ENCODE measurements at regions not wholly inside any gene's neighbourhood (a gene's known extent, or its start where the extent isn't known, plus 50 kb on each side); places are given as distances from the start of the nearest gene placed in this dataset.
"Not testable (repeated sequence)": the region's sequence is repeated elsewhere in the genome, so short reads cannot be mapped to it uniquely, and the experiment has no call there.

DNA sequence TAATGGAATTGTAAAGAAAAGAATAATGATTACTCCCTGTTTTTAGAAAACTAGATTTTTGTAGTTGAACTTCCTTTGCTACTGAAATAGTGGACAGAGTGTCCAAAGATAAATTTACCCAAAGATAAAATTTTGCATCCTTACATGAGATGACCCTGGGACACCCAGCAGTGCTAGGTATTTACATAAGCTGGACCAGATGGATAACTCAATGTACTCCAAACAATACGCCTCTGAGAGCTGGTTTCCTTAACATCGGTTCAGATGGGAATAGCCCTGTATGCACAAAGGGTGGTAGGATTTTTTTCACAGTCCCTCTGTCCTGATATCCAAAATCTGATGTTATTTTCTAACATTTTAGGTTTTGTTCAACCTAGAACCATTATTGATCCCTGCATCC, 432.1 kb upstream of the ID2 start:
- Mint-ChIP-seq H3K36me3 (ENCODE audit: low read depth) (no peaks in the 10 kb centered on the region), H3K27me3 (peaks cover 27% of the 10 kb centered on the region), H3K9me3 (peaks cover 17% of the 10 kb centered on the region), H3K27ac (no peak overlapping the region), H3K4me3 (no peak overlapping the region), H3K4me1 (no peaks in the 10 kb centered on the region)
- CTCF ChIA-PET = no interaction called here
- intact Hi-C loops (cut with micrococcal nuclease) = no loop called here
- DNase-seq = no peak
- no peak for ATAC-seq (ENCODE audit: low read depth)
- POLR2A ChIA-PET = no interaction called here
- TF ChIP-seq, protein P1, sequence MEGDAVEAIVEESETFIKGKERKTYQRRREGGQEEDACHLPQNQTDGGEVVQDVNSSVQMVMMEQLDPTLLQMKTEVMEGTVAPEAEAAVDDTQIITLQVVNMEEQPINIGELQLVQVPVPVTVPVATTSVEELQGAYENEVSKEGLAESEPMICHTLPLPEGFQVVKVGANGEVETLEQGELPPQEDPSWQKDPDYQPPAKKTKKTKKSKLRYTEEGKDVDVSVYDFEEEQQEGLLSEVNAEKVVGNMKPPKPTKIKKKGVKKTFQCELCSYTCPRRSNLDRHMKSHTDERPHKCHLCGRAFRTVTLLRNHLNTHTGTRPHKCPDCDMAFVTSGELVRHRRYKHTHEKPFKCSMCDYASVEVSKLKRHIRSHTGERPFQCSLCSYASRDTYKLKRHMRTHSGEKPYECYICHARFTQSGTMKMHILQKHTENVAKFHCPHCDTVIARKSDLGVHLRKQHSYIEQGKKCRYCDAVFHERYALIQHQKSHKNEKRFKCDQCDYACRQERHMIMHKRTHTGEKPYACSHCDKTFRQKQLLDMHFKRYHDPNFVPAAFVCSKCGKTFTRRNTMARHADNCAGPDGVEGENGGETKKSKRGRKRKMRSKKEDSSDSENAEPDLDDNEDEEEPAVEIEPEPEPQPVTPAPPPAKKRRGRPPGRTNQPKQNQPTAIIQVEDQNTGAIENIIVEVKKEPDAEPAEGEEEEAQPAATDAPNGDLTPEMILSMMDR (IDR thresholded peaks at IDR 0.05) = no peak

- H3K4me1 Mint-ChIP-seq, H3K27ac Mint-ChIP-seq, CTCF ChIA-PET: not testable (repeated sequence)
Measured at GRCh38 chr2:8250290-8250689, 431.6 kb upstream of the ID2 start.

GRCh38 chr2:8251291-8251690, 430.6 kb upstream of the ID2 start:
- no peak overlapping the region for H3K4me3 Mint-ChIP-seq
- no peak for ATAC-seq (ENCODE audit: low read depth)
- no peaks in the 10 kb centered on the region for H3K36me3 Mint-ChIP-seq (ENCODE audit: low read depth)
- no peak for DNase-seq
- ChIA-PET POLR2A (no interaction called here), CTCF (no interaction called here)
- H3K27me3 Mint-ChIP-seq = peaks cover 33% of the 10 kb centered on the region
- H3K4me1 Mint-ChIP-seq = no peaks in the 10 kb centered on the region
- no peak overlapping the region for H3K27ac Mint-ChIP-seq
- H3K9me3 Mint-ChIP-seq = peaks cover 8% of the 10 kb centered on the region
- intact Hi-C loops (cut with micrococcal nuclease) = no loop called here
- TF ChIP-seq, protein P1 (IDR thresholded peaks at IDR 0.05) = no peak

More at GRCh38 chr2:8250290-8250689, 431.6 kb upstream of the ID2 start:
- POLR2A ChIA-PET; ATAC-seq (ENCODE audit: low read depth); H3K36me3 Mint-ChIP-seq (ENCODE audit: low read depth); DNase-seq; intact Hi-C loops (cut with micrococcal nuclease); H3K4me3 Mint-ChIP-seq: not testable (repeated sequence)
- Mint-ChIP-seq H3K27me3 (peaks cover 28% of the 10 kb centered on the region), H3K9me3 (peaks cover 15% of the 10 kb centered on the region)

- intact Hi-C loops (cut with micrococcal nuclease) = no loop called here
- H3K4me3 Mint-ChIP-seq = no peak overlapping the region
- TF ChIP-seq, protein P1 (IDR thresholded peaks at IDR 0.05) = no peak
- DNase-seq (no peak), ATAC-seq (ENCODE audit: low read depth) (no peak)
- ChIA-PET POLR2A (no interaction called here), CTCF (no interaction called here)
- H3K27ac Mint-ChIP-seq = no peak overlapping the region
- H3K27me3 Mint-ChIP-seq = peaks cover 38% of the 10 kb centered on the region
- no peaks in the 10 kb centered on the region for H3K4me1 Mint-ChIP-seq
- H3K36me3 Mint-ChIP-seq (ENCODE audit: low read depth) = no peaks in the 10 kb centered on the region
- H3K9me3 Mint-ChIP-seq = peaks cover 3% of the 10 kb centered on the region
Measured at GRCh38 chr2:8251856-8252255, 430.0 kb upstream of the ID2 start.

- Mint-ChIP-seq H3K4me3 (no peak overlapping the region), H3K36me3 (ENCODE audit: low read depth) (no peaks in the 10 kb centered on the region), H3K4me1 (no peaks in the 10 kb centered on the region), H3K27ac (no peak overlapping the region), H3K9me3 (peaks cover 3% of the 10 kb centered on the region), H3K27me3 (peaks cover 30% of the 10 kb centered on the region)
- TF ChIP-seq, protein P1 (IDR thresholded peaks at IDR 0.05) = no peak
- DNase-seq (no peak), ATAC-seq (ENCODE audit: low read depth) (no peak)
- intact Hi-C loops (cut with micrococcal nuclease) = no loop called here
- CTCF ChIA-PET = no interaction called here
- POLR2A ChIA-PET = no interaction called here
Measured at GRCh38 chr2:8252997-8253694, 428.7 kb upstream of the ID2 start.

DNA sequence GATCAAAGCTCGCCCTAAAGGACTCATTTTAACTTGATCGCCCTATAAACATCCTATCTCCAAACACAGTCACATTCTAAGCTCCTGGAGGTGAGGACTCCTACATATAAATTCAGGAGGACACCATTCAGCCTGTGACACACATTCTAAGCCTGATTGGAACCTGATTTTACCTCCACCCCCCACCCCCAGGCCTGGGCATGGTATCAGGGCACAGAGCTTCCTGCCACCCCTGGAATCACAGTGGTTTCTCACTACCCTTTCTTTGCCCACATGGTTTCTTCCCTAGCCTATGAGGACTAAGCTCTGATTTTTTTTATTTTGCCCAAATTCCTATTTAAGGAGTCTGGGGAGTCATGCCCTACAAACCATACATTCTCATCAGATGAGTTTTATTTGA, 428.1 kb upstream of the ID2 start:
- DNase-seq (no peak), ATAC-seq (ENCODE audit: low read depth) (no peak)
- POLR2A ChIA-PET = no interaction called here
- Mint-ChIP-seq H3K4me3 (no peak overlapping the region), H3K27me3 (peaks cover 27% of the 10 kb centered on the region), H3K27ac (no peak overlapping the region), H3K4me1 (no peaks in the 10 kb centered on the region), H3K36me3 (ENCODE audit: low read depth) (no peaks in the 10 kb centered on the region), H3K9me3 (peaks cover 3% of the 10 kb centered on the region)
- CTCF ChIA-PET = no interaction called here
- TF ChIP-seq, protein P1 (IDR thresholded peaks at IDR 0.05) = no peak
- intact Hi-C loops (cut with micrococcal nuclease) = no loop called here

GRCh38 chr2:8254214-8254613, 427.6 kb upstream of the ID2 start:
- H3K4me1 Mint-ChIP-seq; ATAC-seq (ENCODE audit: low read depth); H3K4me3 Mint-ChIP-seq; H3K36me3 Mint-ChIP-seq (ENCODE audit: low read depth); H3K9me3 Mint-ChIP-seq; POLR2A ChIA-PET; H3K27ac Mint-ChIP-seq; intact Hi-C loops (cut with micrococcal nuclease); DNase-seq; CTCF ChIA-PET: not testable (repeated sequence)
- H3K27me3 Mint-ChIP-seq = peaks cover 27% of the 10 kb centered on the region

All from activated B cell treated with CpG ODN at 0.5 μM for 24 hours (primary cell).